Mesenchymal stem cell (in vitro differentiated cells and primary cell): ENCODE measurements at regions not wholly inside any gene's neighbourhood (a gene's known extent, or its start where the extent isn't known, plus 50 kb on each side); places are given as distances from the start of the nearest gene placed in this dataset.

Source experiments
- DNase-seq: peaks from one replicate; pipeline ENCODE4 v3.0.0-alpha.2; 2013
- H2AFZ ChIP-seq: one replicate; pipeline ENCODE4 v1.6.1; 2013; ENCODE audit warnings: low read depth, mild to moderate bottlenecking, control low read depth, inconsistent platforms, low read length, moderate library complexity
- H2AK5ac ChIP-seq: 2 replicates; pipeline ENCODE4 v1.6.1; 2013; ENCODE audit warnings: low read length, moderate library complexity, mild to moderate bottlenecking, inconsistent platforms; ENCODE audit not compliant: severe bottlenecking
- H2BK120ac ChIP-seq: one replicate; pipeline ENCODE4 v1.6.1; 2013; ENCODE audit warnings: low read depth, mild to moderate bottlenecking, inconsistent platforms, low read length, moderate library complexity
- H2BK12ac ChIP-seq, 2 experiments: one replicate each; pipeline ENCODE4 v1.6.1; 2013; ENCODE audit warnings: inconsistent platforms in 2 of 2, low read length in 2 of 2, mild to moderate bottlenecking in 2 of 2, moderate library complexity in 2 of 2, control low read depth in 1 of 2
- H2BK15ac ChIP-seq: one replicate; pipeline ENCODE4 v1.6.1; 2013; ENCODE audit warnings: mild to moderate bottlenecking, low read depth, inconsistent platforms; ENCODE audit not compliant: poor library complexity, severe bottlenecking
- H2BK5ac ChIP-seq: 2 replicates; pipeline ENCODE4 v1.6.1; 2013; ENCODE audit warnings: low read depth, mild to moderate bottlenecking, low read length, control low read depth, inconsistent platforms; ENCODE audit not compliant: poor library complexity, severe bottlenecking
- H3K14ac ChIP-seq, 2 experiments: one replicate each; pipeline ENCODE4 v1.6.1; 2013; ENCODE audit warnings: inconsistent platforms in 2 of 2, low read length in 2 of 2, control low read depth in 1 of 2, mild to moderate bottlenecking in 1 of 2, moderate library complexity in 1 of 2
- H3K18ac ChIP-seq, 2 experiments: one replicate each; pipeline ENCODE4 v1.6.1; 2013; ENCODE audit warnings: inconsistent platforms in 2 of 2, low read length in 2 of 2, control low read depth in 1 of 2, low read depth in 1 of 2, mild to moderate bottlenecking in 1 of 2
- H3K23ac ChIP-seq, 2 experiments: one replicate each; pipeline ENCODE4 v1.6.1; 2013; ENCODE audit warnings: inconsistent platforms in 2 of 2, low read length in 2 of 2, mild to moderate bottlenecking in 2 of 2, moderate library complexity in 2 of 2, control low read depth in 1 of 2
- H3K27ac ChIP-seq: 2 replicates; pipeline ENCODE4 v1.5.1; 2013; ENCODE audit warnings: mild to moderate bottlenecking, moderate library complexity, low read length, control low read depth, inconsistent platforms; ENCODE audit not compliant: poor library complexity, severe bottlenecking
- H3K27me3 ChIP-seq, 2 experiments: 2 replicates each; pipeline versions ENCODE4 v1.6.1 to v1.7.0; 2013; ENCODE audit warnings: low read length in 2 of 2, mild to moderate bottlenecking in 2 of 2, moderate library complexity in 2 of 2, control low read depth in 1 of 2, inconsistent platforms in 1 of 2; ENCODE audit not compliant: control insufficient read depth in 1 of 2, insufficient read depth in 1 of 2
- H3K36me3 ChIP-seq, 2 experiments: 2 replicates each; pipeline versions ENCODE4 v1.6.1 to v1.7.0; 2013; ENCODE audit warnings: low read length in 2 of 2, control low read depth in 1 of 2, inconsistent platforms in 1 of 2, low read depth in 1 of 2, mild to moderate bottlenecking in 1 of 2; ENCODE audit not compliant: insufficient read depth in 2 of 2, control insufficient read depth in 1 of 2
- H3K4ac ChIP-seq, 2 experiments: one replicate each; pipeline ENCODE4 v1.6.1; 2013; ENCODE audit warnings: inconsistent platforms in 2 of 2, low read length in 2 of 2, mild to moderate bottlenecking in 2 of 2, moderate library complexity in 2 of 2, control low read depth in 1 of 2, low read depth in 1 of 2
- H3K4me1 ChIP-seq: 2 replicates; pipeline ENCODE4 v1.6.1; 2013; ENCODE audit warnings: low read depth, low read length, control low read depth; ENCODE audit not compliant: control insufficient read depth, insufficient read depth
- H3K4me2 ChIP-seq: 2 replicates; pipeline ENCODE4 v1.6.1; 2013; ENCODE audit warnings: low read length, mild to moderate bottlenecking, inconsistent platforms; ENCODE audit not compliant: poor library complexity, severe bottlenecking
- H3K4me3 ChIP-seq, 2 experiments: 2 replicates each; pipeline versions ENCODE4 v1.5.1 to v1.7.0; 2013; ENCODE audit warnings: low read length in 2 of 2, mild to moderate bottlenecking in 2 of 2, control low read depth in 1 of 2, low read depth in 1 of 2; ENCODE audit not compliant: insufficient read depth in 1 of 2
- H3K79me1 ChIP-seq: replicated peaks from 2 replicates; pipeline ENCODE4 v1.6.1; 2013; ENCODE audit warnings: mild to moderate bottlenecking, control low read depth, low read length, inconsistent platforms; ENCODE audit not compliant: poor library complexity, severe bottlenecking
- H3K9ac ChIP-seq: 2 replicates; pipeline ENCODE4 v1.7.0; 2013; ENCODE audit warnings: mild to moderate bottlenecking, low read length, moderate library complexity
- H3K9me3 ChIP-seq: 2 replicates; pipeline ENCODE4 v1.7.0; 2013; ENCODE audit warnings: mild to moderate bottlenecking, low read length; ENCODE audit not compliant: control insufficient read depth
- H4K8ac ChIP-seq: one replicate; pipeline ENCODE4 v1.6.1; 2013; ENCODE audit warnings: inconsistent platforms, mild to moderate bottlenecking, low read length, moderate library complexity
- H4K91ac ChIP-seq: one replicate; pipeline ENCODE4 v1.6.1; 2013; ENCODE audit warnings: mild to moderate bottlenecking, low read length, inconsistent platforms
- WGBS: methylation state at CpG from one replicate; pipeline ENCODE4 v1.1.7; 2013; ENCODE audit warnings: mixed read lengths; 5-methylcytosine and 5-hydroxymethylcytosine counted together

- no peaks in the 10 kb centered on the region for H3K9me3 ChIP-seq
- no peak overlapping the region for H4K8ac ChIP-seq
- no peak overlapping the region for H2BK120ac ChIP-seq
- no peaks in the 10 kb centered on the region for H3K27me3 ChIP-seq
- no peak overlapping the region for H3K4me2 ChIP-seq
- no peaks in the 10 kb centered on the region for H3K79me1 ChIP-seq
- H3K4ac ChIP-seq, result no peak overlapping the region
- H2BK5ac ChIP-seq, result no peak overlapping the region
- H3K4me1 ChIP-seq, result no peaks in the 10 kb centered on the region
- no peak overlapping the region for H3K9ac ChIP-seq
- no peak for DNase-seq
- H3K23ac ChIP-seq, result no peak overlapping the region
- no peak overlapping the region for H3K14ac ChIP-seq
- no peak overlapping the region for H3K4me3 ChIP-seq
- no peak overlapping the region for H3K18ac ChIP-seq
- H2BK15ac ChIP-seq, result no peak overlapping the region
- H2AK5ac ChIP-seq, result no peak overlapping the region
- H3K36me3 ChIP-seq, result no peaks in the 10 kb centered on the region
- H4K91ac ChIP-seq, result no peak overlapping the region
- H2AFZ ChIP-seq, result no peak overlapping the region
- H3K27ac ChIP-seq, result no peak overlapping the region
- no peak overlapping the region for H2BK12ac ChIP-seq
These were observed 100.9 kb downstream of the AQP4 start for GRCh38 chr18:26764586-26764985.

- no peak for DNase-seq
- Histone ChIP-seq H2BK12ac (no peak overlapping the region), H2BK5ac (no peak overlapping the region), H3K23ac (no peak overlapping the region), H3K4ac (no peak overlapping the region), H4K91ac (no peak overlapping the region), H2AFZ (no peak overlapping the region), H2BK15ac (no peak overlapping the region), H3K27me3 (no peaks in the 10 kb centered on the region), H3K36me3 (no peaks in the 10 kb centered on the region), H3K27ac (no peak overlapping the region), H3K79me1 (no peaks in the 10 kb centered on the region), H3K14ac (no peak overlapping the region), H3K4me2 (no peak overlapping the region), H2AK5ac (no peak overlapping the region), H3K4me3 (no peak overlapping the region), H3K4me1 (no peaks in the 10 kb centered on the region), H2BK120ac (no peak overlapping the region), H4K8ac (no peak overlapping the region), H3K18ac (no peak overlapping the region), H3K9me3 (peaks cover 1% of the 10 kb centered on the region), H3K9ac (no peak overlapping the region)
- 76% methylated on average over 1 of the region's 1 CpG for WGBS
These were observed 101.3 kb downstream of the AQP4 start for GRCh38 chr18:26764177-26764576.

GRCh38 chr18:26763446-26764110, 101.9 kb downstream of the AQP4 start:
- no peak overlapping the region for H3K4ac ChIP-seq
- peaks cover 4% of the 10 kb centered on the region for H3K9me3 ChIP-seq
- H2BK5ac ChIP-seq, result no peak overlapping the region
- H2BK15ac ChIP-seq, result no peak overlapping the region
- DNase-seq, result no peak
- no peak overlapping the region for H3K14ac ChIP-seq
- peaks cover 0 to under 1% of the 10 kb centered on the region in 2 experiments for H3K27me3 ChIP-seq
- no peak overlapping the region for H4K91ac ChIP-seq
- H2AFZ ChIP-seq, result no peak overlapping the region
- no peak overlapping the region for H3K27ac ChIP-seq
- H3K23ac ChIP-seq, result no peak overlapping the region
- 81% methylated on average over 6 of the region's 6 CpGs for WGBS
- no peak overlapping the region for H3K4me3 ChIP-seq
- no peak overlapping the region for H3K18ac ChIP-seq
- no peaks in the 10 kb centered on the region for H3K4me1 ChIP-seq
- no peaks in the 10 kb centered on the region for H3K36me3 ChIP-seq
- no peak overlapping the region for H2BK12ac ChIP-seq
- no peaks in the 10 kb centered on the region for H3K79me1 ChIP-seq
- H2AK5ac ChIP-seq, result no peak overlapping the region
- H2BK120ac ChIP-seq, result no peak overlapping the region
- H3K4me2 ChIP-seq, result no peak overlapping the region
- H3K9ac ChIP-seq, result no peak overlapping the region
- H4K8ac ChIP-seq, result no peak overlapping the region

GRCh38 chr18:26757263-26758019, 108.1 kb downstream of the AQP4 start:
- no peak overlapping the region for H4K91ac ChIP-seq
- peak overlapping the region; percentile 73 for H3K27ac ChIP-seq
- no peak overlapping the region for H2BK15ac ChIP-seq
- no peak overlapping the region for H3K4me3 ChIP-seq
- peak overlapping the region; percentile 41 for H2AK5ac ChIP-seq
- peaks cover 0 to 6% of the 10 kb centered on the region in 2 experiments for H3K27me3 ChIP-seq
- H3K14ac ChIP-seq, result no peak overlapping the region
- H2AFZ ChIP-seq, result no peak overlapping the region
- 46% methylated on average over 2 of the region's 4 CpGs for WGBS
- peaks cover 6% of the 10 kb centered on the region for H3K4me1 ChIP-seq
- no peak overlapping the region for H2BK120ac ChIP-seq
- peak overlapping the region; percentile 25 for H3K4me2 ChIP-seq
- no peak overlapping the region for H4K8ac ChIP-seq
- no peaks in the 10 kb centered on the region for H3K79me1 ChIP-seq
- DNase-seq, result no peak
- H3K36me3 ChIP-seq, result no peaks in the 10 kb centered on the region
- H2BK12ac ChIP-seq, result no peak overlapping the region
- H3K18ac ChIP-seq, result no peak overlapping the region
- no peak overlapping the region for H3K4ac ChIP-seq
- H3K9ac ChIP-seq, result no peak overlapping the region
- peaks cover 4% of the 10 kb centered on the region for H3K9me3 ChIP-seq
- H2BK5ac ChIP-seq, result no peak overlapping the region
- no peak overlapping the region for H3K23ac ChIP-seq
